ENCODE measurements at regions not wholly inside any gene's neighbourhood (a gene's known extent, or its start where the extent isn't known, plus 50 kb on each side); places are given as distances from the start of the nearest gene placed in this dataset.
"Not testable (repeated sequence)": the region's sequence is repeated elsewhere in the genome, so short reads cannot be mapped to it uniquely, and the experiment has no call there.

- H3K36me3 ChIP-seq, result peaks cover 0 to 9% (median 0%) of the 10 kb centered on the region in 4 donors
- H3K27me3 ChIP-seq, result no peaks in the 10 kb centered on the region
- intact Hi-C loops (cut with DNase I), result no loop called here
- 72 to 80% methylated on average over 6 of the region's 6 CpGs for WGBS, 2 donors
- no peak overlapping the region for H3K4me3 ChIP-seq
- TF ChIP-seq EP300 (IDR thresholded peaks at IDR 0.05), result no peak
- TF ChIP-seq, protein P1, sequence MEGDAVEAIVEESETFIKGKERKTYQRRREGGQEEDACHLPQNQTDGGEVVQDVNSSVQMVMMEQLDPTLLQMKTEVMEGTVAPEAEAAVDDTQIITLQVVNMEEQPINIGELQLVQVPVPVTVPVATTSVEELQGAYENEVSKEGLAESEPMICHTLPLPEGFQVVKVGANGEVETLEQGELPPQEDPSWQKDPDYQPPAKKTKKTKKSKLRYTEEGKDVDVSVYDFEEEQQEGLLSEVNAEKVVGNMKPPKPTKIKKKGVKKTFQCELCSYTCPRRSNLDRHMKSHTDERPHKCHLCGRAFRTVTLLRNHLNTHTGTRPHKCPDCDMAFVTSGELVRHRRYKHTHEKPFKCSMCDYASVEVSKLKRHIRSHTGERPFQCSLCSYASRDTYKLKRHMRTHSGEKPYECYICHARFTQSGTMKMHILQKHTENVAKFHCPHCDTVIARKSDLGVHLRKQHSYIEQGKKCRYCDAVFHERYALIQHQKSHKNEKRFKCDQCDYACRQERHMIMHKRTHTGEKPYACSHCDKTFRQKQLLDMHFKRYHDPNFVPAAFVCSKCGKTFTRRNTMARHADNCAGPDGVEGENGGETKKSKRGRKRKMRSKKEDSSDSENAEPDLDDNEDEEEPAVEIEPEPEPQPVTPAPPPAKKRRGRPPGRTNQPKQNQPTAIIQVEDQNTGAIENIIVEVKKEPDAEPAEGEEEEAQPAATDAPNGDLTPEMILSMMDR (IDR thresholded peaks at IDR 0.05), result no peak
- no peak for TF ChIP-seq POLR2AphosphoS5 (IDR thresholded peaks at IDR 0.05)
- TF ChIP-seq POLR2A (IDR thresholded peaks at IDR 0.05), result no peak
- no peaks in the 10 kb centered on the region for H3K9me3 ChIP-seq
- H3K4me1 ChIP-seq, result no peaks in the 10 kb centered on the region
- H3K27ac ChIP-seq, result no peak overlapping the region
- no peak for DNase-seq
These were observed 108.7 kb downstream of the SUCLA2 start for GRCh38 chr13:47892374-47892773.

DNA sequence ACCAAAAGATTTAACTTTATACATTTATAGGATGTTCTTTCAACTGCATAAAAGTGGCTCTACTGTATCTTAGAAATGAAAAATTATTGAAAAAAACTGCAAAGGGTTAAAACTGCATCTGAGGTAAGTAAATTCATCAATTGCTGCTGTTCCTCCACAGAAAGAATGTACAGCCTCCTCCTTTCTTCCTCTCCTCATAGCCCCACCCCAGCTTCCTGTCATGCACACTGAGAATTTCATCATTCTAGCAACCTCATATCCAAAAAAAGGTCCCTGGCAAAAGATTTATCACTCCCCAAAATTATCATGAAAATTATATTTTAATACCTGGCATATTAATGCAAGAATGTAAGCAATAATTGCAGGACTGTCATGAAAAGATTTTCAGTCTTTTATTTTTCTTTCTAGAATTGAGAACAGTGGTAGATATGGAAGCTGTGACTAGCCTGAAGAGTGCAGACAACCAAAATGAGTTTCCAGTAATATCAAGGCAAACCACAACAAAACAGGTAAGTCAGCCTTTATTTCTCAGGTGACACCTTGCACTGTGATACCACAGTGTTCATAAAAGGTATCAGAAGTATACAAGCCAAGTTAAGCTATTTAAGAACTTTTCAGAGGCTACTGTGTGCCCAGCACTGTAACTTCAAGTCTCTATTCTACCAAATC, 110.8 kb downstream of the SUCLA2 start:
- H3K36me3 ChIP-seq, result no peaks in the 10 kb centered on the region
- H3K9me3 ChIP-seq, result no peaks in the 10 kb centered on the region
- no peak for DNase-seq
- H3K4me3 ChIP-seq, result no peak overlapping the region
- no peaks in the 10 kb centered on the region for H3K27me3 ChIP-seq
- no peaks in the 10 kb centered on the region for H3K4me1 ChIP-seq
- TF ChIP-seq EP300 (IDR thresholded peaks at IDR 0.05) (no peak), POLR2AphosphoS5 (IDR thresholded peaks at IDR 0.05) (no peak), POLR2A (IDR thresholded peaks at IDR 0.05) (no peak)
- intact Hi-C loops (cut with DNase I), result no loop called here
- no peak overlapping the region for H3K27ac ChIP-seq

DNA sequence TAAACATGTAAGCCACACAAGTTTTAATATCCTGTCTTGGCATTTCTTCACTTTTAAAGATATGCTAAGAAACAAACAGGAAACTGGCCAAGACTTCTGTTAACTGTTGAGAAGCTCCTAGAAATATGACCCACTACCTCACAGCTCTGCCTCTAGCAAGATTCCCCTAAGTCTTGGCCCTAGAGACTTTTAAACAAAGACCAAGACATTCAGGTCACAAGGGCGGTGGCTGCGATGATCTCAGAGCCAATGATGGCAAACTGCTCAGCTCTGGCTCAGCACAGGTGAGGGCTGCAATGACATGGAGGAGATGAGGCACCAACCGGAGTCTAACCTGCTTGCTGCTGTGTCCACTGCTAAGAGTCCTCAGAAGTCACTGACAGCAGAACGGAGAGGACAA, 114.8 kb downstream of the SUCLA2 start:
- DNase-seq, result no peak
- Histone ChIP-seq H3K9me3 (no peaks in the 10 kb centered on the region), H3K4me3 (no peak overlapping the region), H3K4me1 (no peaks in the 10 kb centered on the region), H3K27ac (no peak overlapping the region), H3K36me3 (no peaks in the 10 kb centered on the region), H3K27me3 (no peaks in the 10 kb centered on the region)
- intact Hi-C loops (cut with DNase I), result no loop called here
- TF ChIP-seq EP300 (IDR thresholded peaks at IDR 0.05) (no peak), POLR2A (IDR thresholded peaks at IDR 0.05) (no peak), POLR2AphosphoS5 (IDR thresholded peaks at IDR 0.05) (no peak)
- TF ChIP-seq, protein P1 (IDR thresholded peaks at IDR 0.05), result no peak
- 90 to 91% methylated on average over 4 of the region's 4 CpGs for WGBS, 2 donors

- intact Hi-C loops (cut with DNase I), result no loop called here
- H3K4me1 ChIP-seq, result no peaks in the 10 kb centered on the region
- H3K27me3 ChIP-seq, result no peaks in the 10 kb centered on the region
- 90 to 97% methylated on average over 1 of the region's 1 CpG for WGBS, 2 donors
- TF ChIP-seq POLR2A (IDR thresholded peaks at IDR 0.05) (no peak), POLR2AphosphoS5 (IDR thresholded peaks at IDR 0.05) (no peak), EP300 (IDR thresholded peaks at IDR 0.05) (no peak)
- TF ChIP-seq, protein P1 (IDR thresholded peaks at IDR 0.05), result no peak
- no peak overlapping the region for H3K4me3 ChIP-seq
- no peak for DNase-seq
- no peak overlapping the region for H3K27ac ChIP-seq
- no peaks in the 10 kb centered on the region for H3K36me3 ChIP-seq
- H3K9me3 ChIP-seq, result peaks cover 0 to 6% (median 0%) of the 10 kb centered on the region in 4 donors
These were observed 125.9 kb downstream of the SUCLA2 start for GRCh38 chr13:47875201-47875600.

DNA sequence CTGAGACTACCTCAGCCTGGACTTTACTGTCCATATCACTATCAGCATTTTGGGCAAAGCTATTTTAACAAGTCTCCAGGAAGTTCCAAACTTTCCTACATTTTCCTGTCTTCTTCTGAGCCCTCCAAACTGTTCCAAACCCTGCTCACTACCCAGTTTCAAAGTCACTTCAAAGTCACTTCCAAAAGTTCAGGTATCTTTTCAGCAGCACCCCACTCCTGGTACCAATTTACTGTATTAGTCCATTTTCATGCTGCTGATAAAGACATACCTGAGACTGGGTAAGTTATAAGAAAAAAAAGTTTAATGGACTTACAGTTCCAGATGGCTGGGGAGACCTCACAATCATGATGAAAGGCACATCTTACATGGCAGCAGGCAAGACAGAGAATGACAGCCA, 127.1 kb downstream of the SUCLA2 start:
- H3K27ac ChIP-seq; H3K4me3 ChIP-seq; H3K36me3 ChIP-seq; H3K9me3 ChIP-seq; intact Hi-C loops (cut with DNase I); DNase-seq; H3K4me1 ChIP-seq; H3K27me3 ChIP-seq: not testable (repeated sequence)

GRCh38 chr13:47873319-47873718, 127.8 kb downstream of the SUCLA2 start:
- intact Hi-C loops (cut with DNase I); H3K36me3 ChIP-seq; H3K4me1 ChIP-seq; H3K27me3 ChIP-seq; H3K9me3 ChIP-seq; H3K27ac ChIP-seq; DNase-seq; H3K4me3 ChIP-seq: not testable (repeated sequence)
- 18 to 51% methylated on average over 1 of the region's 1 CpG for WGBS, 2 donors

Data from sigmoid colon (tissue), 6 donors.